ENCODE measurements at regions not wholly inside any gene's neighbourhood (a gene's known extent, or its start where the extent isn't known, plus 50 kb on each side); places are given as distances from the start of the nearest gene placed in this dataset.

DNA sequence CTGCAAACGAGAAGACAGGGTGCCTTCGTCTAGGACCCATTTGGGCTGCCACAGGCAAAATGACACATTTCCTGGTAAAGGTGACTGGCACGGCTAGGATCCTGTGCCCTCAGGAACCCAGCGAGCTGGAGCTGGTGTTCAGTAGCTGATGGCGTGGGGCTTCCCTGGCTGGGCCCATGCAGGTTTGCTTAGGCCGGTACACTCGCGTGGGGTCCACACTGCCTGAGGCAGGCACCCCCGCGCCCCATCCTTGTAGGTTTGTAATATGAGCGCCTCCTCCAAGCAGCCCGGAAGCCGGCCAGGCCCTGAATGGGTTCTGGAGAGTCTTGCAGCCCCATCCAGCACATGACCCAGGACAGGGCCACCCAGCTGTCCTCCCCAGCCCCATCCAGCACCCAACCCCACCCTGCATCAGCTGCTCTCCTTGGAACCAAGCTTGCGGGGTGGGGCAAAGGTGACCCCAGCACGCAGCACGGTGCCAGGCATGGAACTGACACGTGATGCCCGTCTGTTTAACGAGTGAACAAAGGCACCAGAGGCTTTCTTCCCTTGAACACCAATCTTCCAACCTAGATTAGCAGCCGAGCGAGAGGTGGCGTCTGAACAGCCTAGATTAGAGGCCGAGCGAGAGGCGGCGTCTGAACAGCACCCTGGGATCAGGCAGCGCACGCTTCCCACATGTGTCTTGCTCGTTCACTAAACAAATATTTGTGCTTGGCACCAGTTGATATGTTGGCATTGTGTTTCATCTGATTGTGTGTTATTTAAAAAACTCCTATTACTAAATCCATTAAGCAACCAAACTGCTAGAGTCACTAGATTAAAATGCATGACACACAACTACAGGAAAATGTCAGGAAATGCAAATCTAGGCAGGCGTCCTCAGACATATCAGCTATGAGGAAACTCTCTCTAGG is 112.1 kb downstream of the DLL1 start:
- peaks cover 6% of the 10 kb centered on the region for H3K27me3 Mint-ChIP-seq
- H3K9me3 Mint-ChIP-seq: peaks cover 13% of the 10 kb centered on the region
- H3K4me3 Mint-ChIP-seq: no peak overlapping the region
- no peak overlapping the region for H3K27ac Mint-ChIP-seq (ENCODE audit: low read depth)
- peaks cover 12% of the 10 kb centered on the region for H3K36me3 Mint-ChIP-seq (ENCODE audit: insufficient read depth)
- peak in 1 of 2 donors; percentile 9 for DNase-seq (ENCODE audit: low spot score in 2 of 2)
- peaks cover 11% of the 10 kb centered on the region for H3K4me1 Mint-ChIP-seq
- ATAC-seq (replicated peaks; ENCODE audit: extremely low read depth, poor library complexity, severe bottlenecking): no peak

- Mint-ChIP-seq H3K9me3 (peaks cover 7% of the 10 kb centered on the region), H3K27me3 (peaks cover 14% of the 10 kb centered on the region), H3K4me1 (peaks cover 11% of the 10 kb centered on the region), H3K27ac (ENCODE audit: low read depth) (no peak overlapping the region), H3K36me3 (ENCODE audit: insufficient read depth) (peaks cover 12% of the 10 kb centered on the region), H3K4me3 (no peak overlapping the region)
- DNase-seq (ENCODE audit: low spot score in 2 of 2): peak in 1 of 2 donors; percentile 10
- ATAC-seq (replicated peaks; ENCODE audit: extremely low read depth, poor library complexity, severe bottlenecking): no peak
Observed at GRCh38 chr6:170177772-170178560, 112.9 kb downstream of the DLL1 start.

- peaks cover 5% of the 10 kb centered on the region for H3K4me1 Mint-ChIP-seq
- peaks cover 12% of the 10 kb centered on the region for H3K36me3 Mint-ChIP-seq (ENCODE audit: insufficient read depth)
- H3K9me3 Mint-ChIP-seq: peaks cover 3% of the 10 kb centered on the region
- H3K27me3 Mint-ChIP-seq: peaks cover 22% of the 10 kb centered on the region
- H3K4me3 Mint-ChIP-seq: peak overlapping the region; percentile 69
- DNase-seq (ENCODE audit: low spot score in 2 of 2) (peak in 1 of 2 donors; percentile 12), ATAC-seq (replicated peaks; ENCODE audit: extremely low read depth, poor library complexity, severe bottlenecking) (no peak)
- H3K27ac Mint-ChIP-seq (ENCODE audit: low read depth): peak overlapping the region; percentile 90
Observed at GRCh38 chr6:170176898-170177771, 113.7 kb downstream of the DLL1 start.

DNA sequence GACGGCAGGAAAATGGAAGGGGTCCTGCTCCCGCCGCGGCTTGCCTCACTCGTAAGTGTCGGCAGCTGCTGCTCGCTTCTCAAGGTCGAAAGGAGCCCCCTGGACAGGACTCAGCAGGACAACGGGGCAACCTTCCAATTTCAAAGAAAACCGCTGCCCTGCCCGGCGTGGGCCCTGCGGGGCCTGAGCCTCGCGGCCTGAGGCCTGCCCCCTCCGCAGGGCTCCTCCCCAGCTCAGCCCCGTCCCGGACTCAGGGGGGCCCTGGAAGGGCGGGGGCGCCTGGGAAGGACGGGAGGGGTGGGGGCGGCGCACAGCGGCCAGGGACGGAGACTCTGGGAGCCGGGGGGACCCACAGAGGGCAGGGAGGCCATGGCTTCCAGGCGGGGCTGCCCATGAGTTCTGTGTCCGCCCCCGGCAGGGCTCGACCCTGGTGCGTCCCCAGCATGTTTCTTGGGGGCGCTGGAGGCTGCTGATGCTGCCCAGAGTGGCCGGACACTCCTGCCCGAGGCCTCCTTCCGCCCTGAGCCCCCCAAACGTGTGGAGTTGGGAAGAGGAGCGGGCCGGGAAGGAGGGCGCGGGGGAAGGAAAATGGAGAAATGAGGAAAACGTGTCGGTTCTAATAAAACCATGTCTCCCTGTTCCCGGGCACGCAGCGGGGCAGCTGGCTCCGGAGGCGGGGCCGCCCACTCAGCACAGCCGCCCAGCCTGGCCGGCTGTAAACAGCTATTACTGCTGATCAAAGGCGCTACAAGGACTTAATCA is 114.6 kb downstream of the DLL1 start:
- H3K4me3 Mint-ChIP-seq: peak overlapping the region; percentile 69
- H3K9me3 Mint-ChIP-seq: no peaks in the 10 kb centered on the region
- peaks cover 12% of the 10 kb centered on the region for H3K36me3 Mint-ChIP-seq (ENCODE audit: insufficient read depth)
- H3K27ac Mint-ChIP-seq (ENCODE audit: low read depth): peak overlapping the region; percentile 90
- H3K27me3 Mint-ChIP-seq: peaks cover 31% of the 10 kb centered on the region
- H3K4me1 Mint-ChIP-seq: no peaks in the 10 kb centered on the region
- DNase-seq (ENCODE audit: low spot score in 2 of 2) (peak in 1 of 2 donors; percentile 6), ATAC-seq (replicated peaks; ENCODE audit: extremely low read depth, poor library complexity, severe bottlenecking) (no peak)

- ATAC-seq (replicated peaks; ENCODE audit: extremely low read depth, poor library complexity, severe bottlenecking): no peak
- Mint-ChIP-seq H3K27me3 (peaks cover 37% of the 10 kb centered on the region), H3K27ac (ENCODE audit: low read depth) (no peak overlapping the region), H3K9me3 (no peaks in the 10 kb centered on the region), H3K4me1 (no peaks in the 10 kb centered on the region), H3K36me3 (ENCODE audit: insufficient read depth) (peaks cover 12% of the 10 kb centered on the region), H3K4me3 (no peak overlapping the region)
- DNase-seq (ENCODE audit: low spot score in 2 of 2): no peak
Observed at GRCh38 chr6:170175644-170176135, 115.2 kb downstream of the DLL1 start.

- Mint-ChIP-seq H3K4me3 (no peak overlapping the region), H3K9me3 (no peaks in the 10 kb centered on the region), H3K4me1 (no peaks in the 10 kb centered on the region), H3K27ac (ENCODE audit: low read depth) (no peak overlapping the region), H3K27me3 (peaks cover 44% of the 10 kb centered on the region), H3K36me3 (ENCODE audit: insufficient read depth) (peaks cover 12% of the 10 kb centered on the region)
- no peak for DNase-seq (ENCODE audit: low spot score in 2 of 2)
- no peak for ATAC-seq (replicated peaks; ENCODE audit: extremely low read depth, poor library complexity, severe bottlenecking)
Observed at GRCh38 chr6:170174771-170175643, 115.9 kb downstream of the DLL1 start.

- peaks cover 12% of the 10 kb centered on the region for H3K36me3 Mint-ChIP-seq (ENCODE audit: insufficient read depth)
- H3K9me3 Mint-ChIP-seq: no peaks in the 10 kb centered on the region
- ATAC-seq (replicated peaks; ENCODE audit: extremely low read depth, poor library complexity, severe bottlenecking): no peak
- no peak overlapping the region for H3K27ac Mint-ChIP-seq (ENCODE audit: low read depth)
- H3K4me3 Mint-ChIP-seq: no peak overlapping the region
- DNase-seq (ENCODE audit: low spot score in 2 of 2): no peak
- H3K27me3 Mint-ChIP-seq: peaks cover 51% of the 10 kb centered on the region
- no peaks in the 10 kb centered on the region for H3K4me1 Mint-ChIP-seq
Observed at GRCh38 chr6:170174124-170174770, 116.6 kb downstream of the DLL1 start.

- ATAC-seq (replicated peaks; ENCODE audit: extremely low read depth, poor library complexity, severe bottlenecking) (no peak), DNase-seq (ENCODE audit: low spot score in 2 of 2) (no peak)
- no peaks in the 10 kb centered on the region for H3K9me3 Mint-ChIP-seq
- H3K4me3 Mint-ChIP-seq: no peak overlapping the region
- peaks cover 60% of the 10 kb centered on the region for H3K27me3 Mint-ChIP-seq
- no peak overlapping the region for H3K27ac Mint-ChIP-seq (ENCODE audit: low read depth)
- no peaks in the 10 kb centered on the region for H3K4me1 Mint-ChIP-seq
- peaks cover 12% of the 10 kb centered on the region for H3K36me3 Mint-ChIP-seq (ENCODE audit: insufficient read depth)
Observed at GRCh38 chr6:170173335-170173881, 117.5 kb downstream of the DLL1 start.

DNA sequence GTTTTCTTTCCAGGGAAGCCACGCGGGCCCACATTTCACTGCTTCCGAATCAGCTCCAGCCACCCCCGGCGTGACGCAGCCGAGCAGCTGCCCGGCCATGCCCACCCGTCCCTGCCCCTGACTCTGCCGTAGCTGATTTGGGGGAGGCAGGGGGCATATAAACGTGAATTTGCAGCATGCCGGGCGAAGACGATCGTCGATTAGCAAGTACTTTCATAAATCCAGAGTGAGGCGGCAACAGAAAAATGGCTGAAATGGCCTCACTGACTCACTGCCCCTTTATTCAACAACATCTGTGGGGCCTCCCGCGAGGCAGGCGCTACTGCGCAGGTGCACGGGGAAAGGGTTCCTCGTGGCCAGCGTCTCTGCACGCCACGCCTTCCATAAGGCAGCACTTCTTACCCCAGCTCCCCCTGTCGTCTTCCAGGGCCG is 118.0 kb downstream of the DLL1 start:
- DNase-seq (ENCODE audit: low spot score in 2 of 2): no peak
- Mint-ChIP-seq H3K36me3 (ENCODE audit: insufficient read depth) (peaks cover 12% of the 10 kb centered on the region), H3K4me3 (no peak overlapping the region), H3K27me3 (peaks cover 65% of the 10 kb centered on the region), H3K9me3 (no peaks in the 10 kb centered on the region), H3K4me1 (no peaks in the 10 kb centered on the region), H3K27ac (ENCODE audit: low read depth) (no peak overlapping the region)
- no peak for ATAC-seq (replicated peaks; ENCODE audit: extremely low read depth, poor library complexity, severe bottlenecking)

GRCh38 chr6:170172392-170172791 is 118.5 kb downstream of the DLL1 start:
- H3K36me3 Mint-ChIP-seq (ENCODE audit: insufficient read depth): peaks cover 10% of the 10 kb centered on the region
- no peak for ATAC-seq (replicated peaks; ENCODE audit: extremely low read depth, poor library complexity, severe bottlenecking)
- no peak overlapping the region for H3K4me3 Mint-ChIP-seq
- peaks cover 65% of the 10 kb centered on the region for H3K27me3 Mint-ChIP-seq
- no peak overlapping the region for H3K27ac Mint-ChIP-seq (ENCODE audit: low read depth)
- H3K9me3 Mint-ChIP-seq: no peaks in the 10 kb centered on the region
- no peak for DNase-seq (ENCODE audit: low spot score in 2 of 2)
- no peaks in the 10 kb centered on the region for H3K4me1 Mint-ChIP-seq
